H1 (cell line): ENCODE measurements at regions not wholly inside any gene's neighbourhood (a gene's known extent, or its start where the extent isn't known, plus 50 kb on each side); places are given as distances from the start of the nearest gene placed in this dataset.

Experiments
- CTCF ChIA-PET: fragments of 300-600 bp; sonication (Branson Sonifier 250); formaldehyde crosslinking; loops from one replicate; lab custom pipeline; 2021; ENCODE audit not compliant: partially characterized antibody; lab: Charles Lee
- POLR2A ChIA-PET: fragments of 300-600 bp; sonication (Branson Sonifier 250); formaldehyde crosslinking; loops from one replicate; lab custom pipeline; 2021; ENCODE audit warnings: inconsistent platforms; ENCODE audit not compliant: partially characterized antibody; lab: Charles Lee
- DNase-seq, 2 experiments: peaks; one replicate each; pipeline versions ENCODE4 v3.0.0 to v3.0.0-alpha.2; 2010 to 2022; ENCODE audit warnings: low spot score in 2 of 2, low read depth in 1 of 2, mixed read lengths in 1 of 2
- FAIRE-seq: peaks from 2 replicates; lab custom pipeline; 2011; peaks lifted over from hg19 to GRCh38; lab: Jason Lieb, UNC
- H2AFZ ChIP-seq: 2 replicates; pipeline ENCODE4 v1.8.1; 2012; ENCODE audit warnings: low read length, inconsistent platforms
- H2AK5ac ChIP-seq: 2 replicates; pipeline ENCODE4 v1.6.1; 2013; ENCODE audit warnings: low read depth, low read length
- H2BK120ac ChIP-seq: replicated peaks from 2 replicates; pipeline ENCODE3; 2013; ENCODE audit warnings: low read depth, low read length, inconsistent platforms
- H2BK12ac ChIP-seq: 2 replicates; pipeline ENCODE4 v1.6.1; 2013; ENCODE audit warnings: low read depth, low read length
- H2BK15ac ChIP-seq: 2 replicates; pipeline ENCODE4 v1.6.1; 2013; ENCODE audit warnings: low read length
- H2BK20ac ChIP-seq: 2 replicates; pipeline ENCODE4 v1.6.1; 2013; ENCODE audit warnings: low read length
- H2BK5ac ChIP-seq: 2 replicates; pipeline ENCODE4 v1.6.1; 2013; ENCODE audit warnings: low read depth, low read length
- H3K14ac ChIP-seq: 2 replicates; pipeline ENCODE4 v1.6.1; 2013; ENCODE audit warnings: inconsistent platforms; ENCODE audit not compliant: insufficient read length
- H3K18ac ChIP-seq: 2 replicates; pipeline ENCODE4 v1.6.1; 2013; ENCODE audit warnings: low read length; ENCODE audit errors: extremely low read depth
- H3K23ac ChIP-seq: 2 replicates; pipeline ENCODE4 v1.6.1; 2013; ENCODE audit warnings: inconsistent platforms; ENCODE audit not compliant: insufficient read length
- H3K23me2 ChIP-seq: 2 replicates; pipeline ENCODE4 v1.6.1; 2013; ENCODE audit warnings: low read depth, low read length
- H3K27ac ChIP-seq: 2 replicates; pipeline ENCODE4 v1.6.1; 2011; ENCODE audit warnings: low read depth, low read length, inconsistent platforms
- H3K27me3 ChIP-seq, 4 experiments: replicated peaks in 1 of 4; 1 replicate in 1 of 4; 2 replicates in 3 of 4; pipeline versions ENCODE4 v1.6.1 to v1.8.1; 2011 to 2013; ENCODE audit warnings: low read length in 3 of 4, mild to moderate bottlenecking in 3 of 4, inconsistent platforms in 2 of 4, mixed read lengths in 2 of 4, moderate library complexity in 1 of 4; ENCODE audit not compliant: control insufficient read depth in 3 of 4, insufficient read depth in 3 of 4; ENCODE audit errors: extremely low read depth in 1 of 4
- H3K36me3 ChIP-seq, 4 experiments: 2 replicates each; pipeline versions ENCODE4 v1.6.1 to v1.8.1; 2011 to 2013; ENCODE audit warnings: mild to moderate bottlenecking in 4 of 4, low read length in 3 of 4, moderate library complexity in 2 of 4, control low read depth in 1 of 4, inconsistent platforms in 1 of 4; ENCODE audit not compliant: insufficient read depth in 4 of 4, control insufficient read depth in 2 of 4
- H3K4ac ChIP-seq: replicated peaks from 2 replicates; pipeline ENCODE3; 2013; ENCODE audit warnings: low read length, low read depth, mixed read lengths, inconsistent platforms; ENCODE audit not compliant: insufficient read length
- H3K4me1 ChIP-seq, 4 experiments: replicated peaks in 1 of 4; 1 replicate in 1 of 4; 2 replicates in 3 of 4; pipeline versions ENCODE4 v1.6.1 to v1.8.1; 2011 to 2013; ENCODE audit warnings: low read length in 3 of 4, inconsistent platforms in 2 of 4, mixed read lengths in 1 of 4; ENCODE audit not compliant: insufficient read depth in 4 of 4, control insufficient read depth in 3 of 4
- H3K4me2 ChIP-seq, 2 experiments: 2 replicates each; pipeline versions ENCODE4 v1.6.1 to v1.8.1; 2011 to 2013; ENCODE audit warnings: low read depth in 2 of 2, low read length in 2 of 2, control low read depth in 1 of 2, inconsistent platforms in 1 of 2, mild to moderate bottlenecking in 1 of 2; ENCODE audit not compliant: insufficient read depth in 1 of 2
- H3K4me3 ChIP-seq, 4 experiments: fragments of 200-600, 300-600 bp in 1 of 4; sonication (generic), shearing (Covaris generic), sonication (Bioruptor Twin) in 1 of 4; 2 replicates each; pipeline versions ENCODE4 v1.5.1 to v1.8.1; 2011 to 2016; ENCODE audit warnings: low read length in 4 of 4, low read depth in 3 of 4, control low read depth in 2 of 4, inconsistent platforms in 2 of 4, mild to moderate bottlenecking in 2 of 4, mixed read lengths in 1 of 4, moderate library complexity in 1 of 4; ENCODE audit not compliant: insufficient read depth in 2 of 4; ENCODE audit errors: extremely low read depth in 1 of 4
- H3K56ac ChIP-seq: replicated peaks from 2 replicates; pipeline ENCODE3; 2013; ENCODE audit warnings: low read depth, mild to moderate bottlenecking, mixed read lengths, low read length, inconsistent platforms; ENCODE audit not compliant: insufficient read length
- H3K79me1 ChIP-seq: 2 replicates; pipeline ENCODE4 v1.6.1; 2013; ENCODE audit warnings: low read depth, low read length, control low read depth
- H3K79me2 ChIP-seq, 2 experiments: 2 replicates each; pipeline versions ENCODE4 v1.6.1 to v1.8.1; 2012 to 2013; ENCODE audit warnings: low read length in 2 of 2, mild to moderate bottlenecking in 2 of 2, inconsistent platforms in 1 of 2; ENCODE audit not compliant: insufficient read depth in 2 of 2, control insufficient read depth in 1 of 2
- H3K9ac ChIP-seq, 4 experiments: replicated peaks in 1 of 4; 1 replicate in 1 of 4; 2 replicates in 3 of 4; pipeline versions ENCODE4 v1.6.1 to v1.8.1; 2011 to 2013; ENCODE audit warnings: low read depth in 3 of 4, low read length in 3 of 4, control low read depth in 2 of 4, mild to moderate bottlenecking in 2 of 4, moderate library complexity in 2 of 4, inconsistent platforms in 1 of 4; ENCODE audit errors: extremely low read depth in 1 of 4
- H3K9me3 ChIP-seq, 2 experiments: 2 replicates each; pipeline versions ENCODE4 v1.6.1 to v1.8.1; 2012 to 2013; ENCODE audit warnings: mild to moderate bottlenecking in 2 of 2, moderate library complexity in 2 of 2, control low read depth in 1 of 2, inconsistent platforms in 1 of 2, low read depth in 1 of 2, low read length in 1 of 2, mixed read lengths in 1 of 2; ENCODE audit not compliant: insufficient read depth in 2 of 2
- H4K20me1 ChIP-seq, 2 experiments: replicated peaks in 1 of 2; 2 replicates each; pipeline versions ENCODE3 to v1.8.1; 2011 to 2013; ENCODE audit warnings: inconsistent platforms in 2 of 2, low read length in 2 of 2, mild to moderate bottlenecking in 1 of 2; ENCODE audit not compliant: insufficient read depth in 2 of 2, control insufficient read depth in 1 of 2
- H4K5ac ChIP-seq: 2 replicates; pipeline ENCODE4 v1.6.1; 2013; ENCODE audit warnings: low read length, low read depth, mixed read lengths, inconsistent platforms; ENCODE audit not compliant: insufficient read length
- H4K8ac ChIP-seq: 2 replicates; pipeline ENCODE4 v1.8.0; 2013; ENCODE audit warnings: mild to moderate bottlenecking, moderate library complexity, low read length, inconsistent platforms; ENCODE audit not compliant: insufficient read depth; ENCODE audit errors: extremely low read depth
- H4K91ac ChIP-seq: replicated peaks from 2 replicates; pipeline ENCODE3; 2013; ENCODE audit warnings: low read length, mixed read lengths, inconsistent platforms; ENCODE audit not compliant: insufficient read length
- NANOG ChIP-seq: IDR thresholded peaks from 2 replicates; pipeline ENCODE4 v1.6.1; 2011; ENCODE audit warnings: low read length, low read depth, mild to moderate bottlenecking, inconsistent platforms; ENCODE audit not compliant: insufficient read depth, poor library complexity, severe bottlenecking
- TF ChIP-seq, protein P1 (sequence below): IDR thresholded peaks from 2 replicates; pipeline ENCODE4 v1.6.1; 2011; ENCODE audit warnings: low read length, improper control_type of control experiment

GRCh38 chr2:51633073-51633472, 601.1 kb upstream of the NRXN1 start:
- no peak overlapping the region for H2AK5ac ChIP-seq
- no peak overlapping the region for H3K4me3 ChIP-seq
- POLR2A ChIA-PET = no interaction called here
- no peak overlapping the region for H3K14ac ChIP-seq
- H3K27me3 ChIP-seq = no peaks in the 10 kb centered on the region
- H2BK15ac ChIP-seq = no peak overlapping the region
- H3K23me2 ChIP-seq = no peaks in the 10 kb centered on the region
- H2BK5ac ChIP-seq = no peak overlapping the region
- H4K8ac ChIP-seq = no peak overlapping the region
- H3K36me3 ChIP-seq = no peaks in the 10 kb centered on the region
- no peak overlapping the region for H3K4ac ChIP-seq
- H3K18ac ChIP-seq = no peak overlapping the region
- no peak overlapping the region for H2BK20ac ChIP-seq
- FAIRE-seq (no peak), DNase-seq (no peak)
- no peak overlapping the region for H4K5ac ChIP-seq
- peak; percentile 49 for TF ChIP-seq NANOG
- TF ChIP-seq, protein P1, sequence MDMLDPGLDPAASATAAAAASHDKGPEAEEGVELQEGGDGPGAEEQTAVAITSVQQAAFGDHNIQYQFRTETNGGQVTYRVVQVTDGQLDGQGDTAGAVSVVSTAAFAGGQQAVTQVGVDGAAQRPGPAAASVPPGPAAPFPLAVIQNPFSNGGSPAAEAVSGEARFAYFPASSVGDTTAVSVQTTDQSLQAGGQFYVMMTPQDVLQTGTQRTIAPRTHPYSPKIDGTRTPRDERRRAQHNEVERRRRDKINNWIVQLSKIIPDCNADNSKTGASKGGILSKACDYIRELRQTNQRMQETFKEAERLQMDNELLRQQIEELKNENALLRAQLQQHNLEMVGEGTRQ = no peak
- no peak overlapping the region for H2BK12ac ChIP-seq
- H3K79me1 ChIP-seq = no peaks in the 10 kb centered on the region
- H3K4me2 ChIP-seq = no peak overlapping the region
- H3K9me3 ChIP-seq = no peaks in the 10 kb centered on the region
- no peak overlapping the region for H2BK120ac ChIP-seq
- H2AFZ ChIP-seq = no peak overlapping the region
- CTCF ChIA-PET = no interaction called here
- no peak overlapping the region for H3K23ac ChIP-seq
- H4K20me1 ChIP-seq = no peaks in the 10 kb centered on the region
- H3K9ac ChIP-seq = no peak overlapping the region
- H3K27ac ChIP-seq = no peak overlapping the region
- no peaks in the 10 kb centered on the region for H3K79me2 ChIP-seq
- H3K4me1 ChIP-seq = no peaks in the 10 kb centered on the region
- H4K91ac ChIP-seq = no peak overlapping the region
- H3K56ac ChIP-seq = no peak overlapping the region
